ENCODE measurements at regions not wholly inside any gene's neighbourhood (a gene's known extent, or its start where the extent isn't known, plus 50 kb on each side); places are given as distances from the start of the nearest gene placed in this dataset.

GRCh38 chr2:196365923-196366322 lies 194.5 kb upstream of the STK17B start (continued):
- TF ChIP-seq, protein P1, sequence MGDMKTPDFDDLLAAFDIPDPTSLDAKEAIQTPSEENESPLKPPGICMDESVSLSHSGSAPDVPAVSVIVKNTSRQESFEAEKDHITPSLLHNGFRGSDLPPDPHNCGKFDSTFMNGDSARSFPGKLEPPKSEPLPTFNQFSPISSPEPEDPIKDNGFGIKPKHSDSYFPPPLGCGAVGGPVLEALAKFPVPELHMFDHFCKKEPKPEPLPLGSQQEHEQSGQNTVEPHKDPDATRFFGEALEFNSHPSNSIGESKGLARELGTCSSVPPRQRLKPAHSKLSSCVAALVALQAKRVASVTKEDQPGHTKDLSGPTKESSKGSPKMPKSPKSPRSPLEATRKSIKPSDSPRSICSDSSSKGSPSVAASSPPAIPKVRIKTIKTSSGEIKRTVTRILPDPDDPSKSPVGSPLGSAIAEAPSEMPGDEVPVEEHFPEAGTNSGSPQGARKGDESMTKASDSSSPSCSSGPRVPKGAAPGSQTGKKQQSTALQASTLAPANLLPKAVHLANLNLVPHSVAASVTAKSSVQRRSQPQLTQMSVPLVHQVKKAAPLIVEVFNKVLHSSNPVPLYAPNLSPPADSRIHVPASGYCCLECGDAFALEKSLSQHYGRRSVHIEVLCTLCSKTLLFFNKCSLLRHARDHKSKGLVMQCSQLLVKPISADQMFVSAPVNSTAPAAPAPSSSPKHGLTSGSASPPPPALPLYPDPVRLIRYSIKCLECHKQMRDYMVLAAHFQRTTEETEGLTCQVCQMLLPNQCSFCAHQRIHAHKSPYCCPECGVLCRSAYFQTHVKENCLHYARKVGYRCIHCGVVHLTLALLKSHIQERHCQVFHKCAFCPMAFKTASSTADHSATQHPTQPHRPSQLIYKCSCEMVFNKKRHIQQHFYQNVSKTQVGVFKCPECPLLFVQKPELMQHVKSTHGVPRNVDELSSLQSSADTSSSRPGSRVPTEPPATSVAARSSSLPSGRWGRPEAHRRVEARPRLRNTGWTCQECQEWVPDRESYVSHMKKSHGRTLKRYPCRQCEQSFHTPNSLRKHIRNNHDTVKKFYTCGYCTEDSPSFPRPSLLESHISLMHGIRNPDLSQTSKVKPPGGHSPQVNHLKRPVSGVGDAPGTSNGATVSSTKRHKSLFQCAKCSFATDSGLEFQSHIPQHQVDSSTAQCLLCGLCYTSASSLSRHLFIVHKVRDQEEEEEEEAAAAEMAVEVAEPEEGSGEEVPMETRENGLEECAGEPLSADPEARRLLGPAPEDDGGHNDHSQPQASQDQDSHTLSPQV (IDR thresholded peaks at IDR 0.05): peak; percentile 52; the same call in 1 of the 2 replicates
- TF ChIP-seq HNRNPL (IDR thresholded peaks at IDR 0.05; ENCODE audit: low read depth, low read length) (no peak), TAL1 (IDR thresholded peaks at IDR 0.05) (peak; percentile 56; the same call in 1 of the 2 replicates), MIER1 (IDR thresholded peaks at IDR 0.05; ENCODE audit: low read depth) (no peak), MED1 (CRISPR knock-in tag; IDR thresholded peaks at IDR 0.05; ENCODE audit: borderline replicate concordance) (no peak), SMARCA4 (IDR thresholded peaks at IDR 0.05) (peak; percentile 54; the same call in 1 of the 2 replicates), SOX6 (IDR thresholded peaks at IDR 0.05) (peak; percentile 41; the same call in 1 of the 2 replicates), BCL6 (CRISPR knock-in tag; IDR thresholded peaks at IDR 0.05) (no peak), TEAD4 (IDR thresholded peaks at IDR 0.05; ENCODE audit: low read length) (peak; percentile 69; the same call in 1 of the 2 replicates), TEAD4 (CRISPR knock-in tag; IDR thresholded peaks at IDR 0.05; ENCODE audit: borderline replicate concordance) (no peak), COPS2 (conservative IDR thresholded peaks at IDR 0.05) (no peak), SMAD4 (CRISPR knock-in tag; conservative IDR thresholded peaks at IDR 0.05) (peak; percentile 27; the same call in 1 of the 2 replicates), DNMT1 (IDR thresholded peaks at IDR 0.05) (no peak), KLF13 (tag; IDR thresholded peaks at IDR 0.05; ENCODE audit: borderline replicate concordance, low read depth) (no peak), NCOR1 (IDR thresholded peaks at IDR 0.05) (peak; percentile 46; the same call in 1 of the 2 replicates), FOXM1 (IDR thresholded peaks at IDR 0.05; ENCODE audit: low read depth) (no peak), FOXM1 (CRISPR knock-in tag; IDR thresholded peaks at IDR 0.05; ENCODE audit: low read depth) (no peak), NONO (IDR thresholded peaks at IDR 0.05; ENCODE audit: low read depth in 2 of 2, low read length in 1 of 2) (no peak), MNT (conservative IDR thresholded peaks at IDR 0.05) (no peak), MEF2D (tag; conservative IDR thresholded peaks at IDR 0.05; ENCODE audit: low read depth) (no peak)
- TF ChIP-seq, protein P2, sequence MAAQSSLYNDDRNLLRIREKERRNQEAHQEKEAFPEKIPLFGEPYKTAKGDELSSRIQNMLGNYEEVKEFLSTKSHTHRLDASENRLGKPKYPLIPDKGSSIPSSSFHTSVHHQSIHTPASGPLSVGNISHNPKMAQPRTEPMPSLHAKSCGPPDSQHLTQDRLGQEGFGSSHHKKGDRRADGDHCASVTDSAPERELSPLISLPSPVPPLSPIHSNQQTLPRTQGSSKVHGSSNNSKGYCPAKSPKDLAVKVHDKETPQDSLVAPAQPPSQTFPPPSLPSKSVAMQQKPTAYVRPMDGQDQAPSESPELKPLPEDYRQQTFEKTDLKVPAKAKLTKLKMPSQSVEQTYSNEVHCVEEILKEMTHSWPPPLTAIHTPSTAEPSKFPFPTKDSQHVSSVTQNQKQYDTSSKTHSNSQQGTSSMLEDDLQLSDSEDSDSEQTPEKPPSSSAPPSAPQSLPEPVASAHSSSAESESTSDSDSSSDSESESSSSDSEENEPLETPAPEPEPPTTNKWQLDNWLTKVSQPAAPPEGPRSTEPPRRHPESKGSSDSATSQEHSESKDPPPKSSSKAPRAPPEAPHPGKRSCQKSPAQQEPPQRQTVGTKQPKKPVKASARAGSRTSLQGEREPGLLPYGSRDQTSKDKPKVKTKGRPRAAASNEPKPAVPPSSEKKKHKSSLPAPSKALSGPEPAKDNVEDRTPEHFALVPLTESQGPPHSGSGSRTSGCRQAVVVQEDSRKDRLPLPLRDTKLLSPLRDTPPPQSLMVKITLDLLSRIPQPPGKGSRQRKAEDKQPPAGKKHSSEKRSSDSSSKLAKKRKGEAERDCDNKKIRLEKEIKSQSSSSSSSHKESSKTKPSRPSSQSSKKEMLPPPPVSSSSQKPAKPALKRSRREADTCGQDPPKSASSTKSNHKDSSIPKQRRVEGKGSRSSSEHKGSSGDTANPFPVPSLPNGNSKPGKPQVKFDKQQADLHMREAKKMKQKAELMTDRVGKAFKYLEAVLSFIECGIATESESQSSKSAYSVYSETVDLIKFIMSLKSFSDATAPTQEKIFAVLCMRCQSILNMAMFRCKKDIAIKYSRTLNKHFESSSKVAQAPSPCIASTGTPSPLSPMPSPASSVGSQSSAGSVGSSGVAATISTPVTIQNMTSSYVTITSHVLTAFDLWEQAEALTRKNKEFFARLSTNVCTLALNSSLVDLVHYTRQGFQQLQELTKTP (IDR thresholded peaks at IDR 0.05; ENCODE audit: low read depth in 1 of 2, partially characterized antibody in 2 of 2): no peak
